H1 (cell line): ENCODE measurements at regions not wholly inside any gene's neighbourhood (a gene's known extent, or its start where the extent isn't known, plus 50 kb on each side); places are given as distances from the start of the nearest gene placed in this dataset.

Source experiments
- CTCF ChIA-PET: fragments of 300-600 bp; sonication (Branson Sonifier 250); formaldehyde crosslinking; loops from one replicate; lab custom pipeline; 2021; ENCODE audit not compliant: partially characterized antibody; lab: Charles Lee
- POLR2A ChIA-PET: fragments of 300-600 bp; sonication (Branson Sonifier 250); formaldehyde crosslinking; loops from one replicate; lab custom pipeline; 2021; ENCODE audit warnings: inconsistent platforms; ENCODE audit not compliant: partially characterized antibody; lab: Charles Lee
- DNase-seq, 2 experiments: peaks; one replicate each; pipeline versions ENCODE4 v3.0.0 to v3.0.0-alpha.2; 2010 to 2022; ENCODE audit warnings: low spot score in 2 of 2, low read depth in 1 of 2, mixed read lengths in 1 of 2
- FAIRE-seq: peaks from 2 replicates; lab custom pipeline; 2011; peaks lifted over from hg19 to GRCh38; lab: Jason Lieb, UNC
- H2AFZ ChIP-seq: 2 replicates; pipeline ENCODE4 v1.8.1; 2012; ENCODE audit warnings: low read length, inconsistent platforms
- H2AK5ac ChIP-seq: 2 replicates; pipeline ENCODE4 v1.6.1; 2013; ENCODE audit warnings: low read depth, low read length
- H2BK120ac ChIP-seq: replicated peaks from 2 replicates; pipeline ENCODE3; 2013; ENCODE audit warnings: low read depth, low read length, inconsistent platforms
- H2BK12ac ChIP-seq: 2 replicates; pipeline ENCODE4 v1.6.1; 2013; ENCODE audit warnings: low read depth, low read length
- H2BK15ac ChIP-seq: 2 replicates; pipeline ENCODE4 v1.6.1; 2013; ENCODE audit warnings: low read length
- H2BK20ac ChIP-seq: 2 replicates; pipeline ENCODE4 v1.6.1; 2013; ENCODE audit warnings: low read length
- H2BK5ac ChIP-seq: 2 replicates; pipeline ENCODE4 v1.6.1; 2013; ENCODE audit warnings: low read depth, low read length
- H3K14ac ChIP-seq: 2 replicates; pipeline ENCODE4 v1.6.1; 2013; ENCODE audit warnings: inconsistent platforms; ENCODE audit not compliant: insufficient read length
- H3K18ac ChIP-seq: 2 replicates; pipeline ENCODE4 v1.6.1; 2013; ENCODE audit warnings: low read length; ENCODE audit errors: extremely low read depth
- H3K23ac ChIP-seq: 2 replicates; pipeline ENCODE4 v1.6.1; 2013; ENCODE audit warnings: inconsistent platforms; ENCODE audit not compliant: insufficient read length
- H3K23me2 ChIP-seq: 2 replicates; pipeline ENCODE4 v1.6.1; 2013; ENCODE audit warnings: low read depth, low read length
- H3K27ac ChIP-seq: 2 replicates; pipeline ENCODE4 v1.6.1; 2011; ENCODE audit warnings: low read depth, low read length, inconsistent platforms
- H3K27me3 ChIP-seq, 4 experiments: replicated peaks in 1 of 4; 1 replicate in 1 of 4; 2 replicates in 3 of 4; pipeline versions ENCODE4 v1.6.1 to v1.8.1; 2011 to 2013; ENCODE audit warnings: low read length in 3 of 4, mild to moderate bottlenecking in 3 of 4, inconsistent platforms in 2 of 4, mixed read lengths in 2 of 4, moderate library complexity in 1 of 4; ENCODE audit not compliant: control insufficient read depth in 3 of 4, insufficient read depth in 3 of 4; ENCODE audit errors: extremely low read depth in 1 of 4
- H3K36me3 ChIP-seq, 4 experiments: 2 replicates each; pipeline versions ENCODE4 v1.6.1 to v1.8.1; 2011 to 2013; ENCODE audit warnings: mild to moderate bottlenecking in 4 of 4, low read length in 3 of 4, moderate library complexity in 2 of 4, control low read depth in 1 of 4, inconsistent platforms in 1 of 4; ENCODE audit not compliant: insufficient read depth in 4 of 4, control insufficient read depth in 2 of 4
- H3K4ac ChIP-seq: replicated peaks from 2 replicates; pipeline ENCODE3; 2013; ENCODE audit warnings: low read length, low read depth, mixed read lengths, inconsistent platforms; ENCODE audit not compliant: insufficient read length
- H3K4me1 ChIP-seq, 4 experiments: replicated peaks in 1 of 4; 1 replicate in 1 of 4; 2 replicates in 3 of 4; pipeline versions ENCODE4 v1.6.1 to v1.8.1; 2011 to 2013; ENCODE audit warnings: low read length in 3 of 4, inconsistent platforms in 2 of 4, mixed read lengths in 1 of 4; ENCODE audit not compliant: insufficient read depth in 4 of 4, control insufficient read depth in 3 of 4
- H3K4me2 ChIP-seq, 2 experiments: 2 replicates each; pipeline versions ENCODE4 v1.6.1 to v1.8.1; 2011 to 2013; ENCODE audit warnings: low read depth in 2 of 2, low read length in 2 of 2, control low read depth in 1 of 2, inconsistent platforms in 1 of 2, mild to moderate bottlenecking in 1 of 2; ENCODE audit not compliant: insufficient read depth in 1 of 2
- H3K4me3 ChIP-seq, 4 experiments: fragments of 200-600, 300-600 bp in 1 of 4; sonication (generic), shearing (Covaris generic), sonication (Bioruptor Twin) in 1 of 4; 2 replicates each; pipeline versions ENCODE4 v1.5.1 to v1.8.1; 2011 to 2016; ENCODE audit warnings: low read length in 4 of 4, low read depth in 3 of 4, control low read depth in 2 of 4, inconsistent platforms in 2 of 4, mild to moderate bottlenecking in 2 of 4, mixed read lengths in 1 of 4, moderate library complexity in 1 of 4; ENCODE audit not compliant: insufficient read depth in 2 of 4; ENCODE audit errors: extremely low read depth in 1 of 4
- H3K56ac ChIP-seq: replicated peaks from 2 replicates; pipeline ENCODE3; 2013; ENCODE audit warnings: low read depth, mild to moderate bottlenecking, mixed read lengths, low read length, inconsistent platforms; ENCODE audit not compliant: insufficient read length
- H3K79me1 ChIP-seq: 2 replicates; pipeline ENCODE4 v1.6.1; 2013; ENCODE audit warnings: low read depth, low read length, control low read depth
- H3K79me2 ChIP-seq, 2 experiments: 2 replicates each; pipeline versions ENCODE4 v1.6.1 to v1.8.1; 2012 to 2013; ENCODE audit warnings: low read length in 2 of 2, mild to moderate bottlenecking in 2 of 2, inconsistent platforms in 1 of 2; ENCODE audit not compliant: insufficient read depth in 2 of 2, control insufficient read depth in 1 of 2
- H3K9ac ChIP-seq, 4 experiments: replicated peaks in 1 of 4; 1 replicate in 1 of 4; 2 replicates in 3 of 4; pipeline versions ENCODE4 v1.6.1 to v1.8.1; 2011 to 2013; ENCODE audit warnings: low read depth in 3 of 4, low read length in 3 of 4, control low read depth in 2 of 4, mild to moderate bottlenecking in 2 of 4, moderate library complexity in 2 of 4, inconsistent platforms in 1 of 4; ENCODE audit errors: extremely low read depth in 1 of 4
- H3K9me3 ChIP-seq, 2 experiments: 2 replicates each; pipeline versions ENCODE4 v1.6.1 to v1.8.1; 2012 to 2013; ENCODE audit warnings: mild to moderate bottlenecking in 2 of 2, moderate library complexity in 2 of 2, control low read depth in 1 of 2, inconsistent platforms in 1 of 2, low read depth in 1 of 2, low read length in 1 of 2, mixed read lengths in 1 of 2; ENCODE audit not compliant: insufficient read depth in 2 of 2
- H4K20me1 ChIP-seq, 2 experiments: replicated peaks in 1 of 2; 2 replicates each; pipeline versions ENCODE3 to v1.8.1; 2011 to 2013; ENCODE audit warnings: inconsistent platforms in 2 of 2, low read length in 2 of 2, mild to moderate bottlenecking in 1 of 2; ENCODE audit not compliant: insufficient read depth in 2 of 2, control insufficient read depth in 1 of 2
- H4K5ac ChIP-seq: 2 replicates; pipeline ENCODE4 v1.6.1; 2013; ENCODE audit warnings: low read length, low read depth, mixed read lengths, inconsistent platforms; ENCODE audit not compliant: insufficient read length
- H4K8ac ChIP-seq: 2 replicates; pipeline ENCODE4 v1.8.0; 2013; ENCODE audit warnings: mild to moderate bottlenecking, moderate library complexity, low read length, inconsistent platforms; ENCODE audit not compliant: insufficient read depth; ENCODE audit errors: extremely low read depth
- H4K91ac ChIP-seq: replicated peaks from 2 replicates; pipeline ENCODE3; 2013; ENCODE audit warnings: low read length, mixed read lengths, inconsistent platforms; ENCODE audit not compliant: insufficient read length
- KDM1A ChIP-seq: fragments of 200-600, 300-600 bp; sonication (generic); IDR thresholded peaks from 2 replicates; pipeline ENCODE4 v1.7.1; 2016; ENCODE audit warnings: mild to moderate bottlenecking, low read length, borderline replicate concordance
- WGBS, 2 experiments: shearing (Covaris generic) in 1 of 2; methylation state at CpG; one replicate each; pipeline versions ENCODE4 v1.1.6 to v1.1.7; 2013 to 2015; ENCODE audit warnings: low lambda C conversion rate in 2 of 2, mixed read lengths in 2 of 2, inconsistent platforms in 1 of 2, low coverage in 1 of 2, missing lambda C conversion rate in 1 of 2; ENCODE audit not compliant: insufficient replicate concordance in 2 of 2, insufficient coverage in 1 of 2, insufficient read length in 1 of 2; ENCODE audit errors: extremely low coverage in 1 of 2, missing lambda C conversion rate in 1 of 2; 5-methylcytosine and 5-hydroxymethylcytosine counted together

- H3K18ac ChIP-seq, result no peak overlapping the region
- no peak overlapping the region for H3K23ac ChIP-seq
- no peaks in the 10 kb centered on the region; a peak in 1 of 4 replicates for H3K9me3 ChIP-seq
- H2AFZ ChIP-seq, result no peak overlapping the region
- H3K36me3 ChIP-seq, result no peaks in the 10 kb centered on the region; a peak in 1 of 8 replicates
- H3K4ac ChIP-seq, result no peak overlapping the region
- H3K79me1 ChIP-seq, result no peaks in the 10 kb centered on the region
- H2BK20ac ChIP-seq, result no peak overlapping the region
- no peak overlapping the region for H3K4me3 ChIP-seq
- H4K5ac ChIP-seq, result no peak overlapping the region
- H3K4me2 ChIP-seq, result no peak overlapping the region
- H4K8ac ChIP-seq, result no peak overlapping the region
- H2BK12ac ChIP-seq, result no peak overlapping the region
- no peak for DNase-seq
- H4K20me1 ChIP-seq, result no peaks in the 10 kb centered on the region
- no peak overlapping the region for H2BK120ac ChIP-seq
- H2BK5ac ChIP-seq, result no peak overlapping the region
- CTCF ChIA-PET, result no interaction called here
- no peak for TF ChIP-seq KDM1A
- TF ChIP-seq, all 59 proteins: peak for 0
- Histone ChIP-seq H3K9ac (no peak overlapping the region), H3K79me2 (no peaks in the 10 kb centered on the region), H3K14ac (no peak overlapping the region), H4K91ac (no peak overlapping the region), H2BK15ac (no peak overlapping the region), H2AK5ac (no peak overlapping the region), H3K4me1 (no peaks in the 10 kb centered on the region), H3K27me3 (no peaks in the 10 kb centered on the region), H3K27ac (no peak overlapping the region), H3K56ac (no peak overlapping the region), H3K23me2 (no peaks in the 10 kb centered on the region)
- WGBS, 2 experiments, result 90% methylated on average over 6 of the region's 6 CpGs; no CpG with 5 or more reads in 1 of the 2 experiments
- POLR2A ChIA-PET, result no interaction called here
- FAIRE-seq, result no peak
Measured at GRCh38 chr10:78785991-78786390, 282.8 kb upstream of the ZMIZ1 start.
